Right atrium auricular region (tissue), 2 donors: ENCODE measurements at regions not wholly inside any gene's neighbourhood (a gene's known extent, or its start where the extent isn't known, plus 50 kb on each side); places are given as distances from the start of the nearest gene placed in this dataset.

Experiments
- DNase-seq: peaks from one replicate; pipeline ENCODE4 v3.0.0-alpha.2; 2019; ENCODE audit warnings: low spot score
- H3K27ac ChIP-seq, 2 donors: fragments of 200-600 bp; sonication (generic); 1 replicate in 1 of 2; 2 replicates in 1 of 2; pipeline ENCODE4 v1.5.1; 2016 to 2019
- H3K27me3 ChIP-seq, 2 donors: fragments of 200-600 bp; sonication (generic); one replicate each; pipeline versions ENCODE4 v1.5.1 to v1.6.0; 2017 to 2019
- H3K36me3 ChIP-seq: fragments of 200-600 bp; sonication (generic); one replicate; pipeline ENCODE4 v1.5.1; 2016
- H3K4me1 ChIP-seq, 2 donors: fragments of 200-600 bp; sonication (generic); one replicate each; pipeline versions ENCODE4 v1.5.1 to v1.6.0; 2017 to 2019
- H3K4me3 ChIP-seq, 2 donors: fragments of 200-600 bp; sonication (generic); 1 replicate in 1 of 2; 2 replicates in 1 of 2; pipeline ENCODE4 v1.5.1; 2017 to 2019; ENCODE audit warnings: mild to moderate bottlenecking in 1 of 2, moderate library complexity in 1 of 2
- H3K9me3 ChIP-seq, 2 donors: fragments of 200-600 bp; sonication (generic); one replicate each; pipeline ENCODE4 v1.5.1; 2019
- TF ChIP-seq, protein P1 (sequence below), 2 donors: fragments of 200-600 bp; sonication (generic); IDR thresholded peaks; one replicate each; pipeline ENCODE4 v1.5.1; 2019; ENCODE audit warnings: antibody characterized with exemption in 2 of 2

DNA sequence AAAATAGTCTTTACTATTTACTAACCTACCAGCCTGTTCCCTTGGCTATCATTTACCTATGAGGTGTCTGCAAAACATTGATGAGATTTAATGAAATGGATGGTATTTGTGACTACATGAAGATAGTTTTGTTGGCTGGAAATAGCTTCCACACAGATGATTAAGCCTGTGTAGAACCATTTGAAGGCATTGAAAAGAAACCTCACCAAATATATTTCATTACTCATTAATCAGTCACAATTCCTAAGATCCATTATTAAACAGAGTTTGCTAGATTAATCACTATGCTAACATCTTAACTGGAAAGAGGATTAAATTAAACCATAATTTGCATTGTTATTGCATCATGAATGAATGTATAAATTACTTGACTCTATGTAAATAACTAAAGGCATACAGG lies 560.3 kb downstream of the BMP2 start:
- no peaks in the 10 kb centered on the region for H3K27me3 ChIP-seq
- no peak for DNase-seq
- no peak overlapping the region for H3K4me3 ChIP-seq
- H3K27ac ChIP-seq: no peak overlapping the region
- no peaks in the 10 kb centered on the region for H3K4me1 ChIP-seq
- TF ChIP-seq, protein P1, sequence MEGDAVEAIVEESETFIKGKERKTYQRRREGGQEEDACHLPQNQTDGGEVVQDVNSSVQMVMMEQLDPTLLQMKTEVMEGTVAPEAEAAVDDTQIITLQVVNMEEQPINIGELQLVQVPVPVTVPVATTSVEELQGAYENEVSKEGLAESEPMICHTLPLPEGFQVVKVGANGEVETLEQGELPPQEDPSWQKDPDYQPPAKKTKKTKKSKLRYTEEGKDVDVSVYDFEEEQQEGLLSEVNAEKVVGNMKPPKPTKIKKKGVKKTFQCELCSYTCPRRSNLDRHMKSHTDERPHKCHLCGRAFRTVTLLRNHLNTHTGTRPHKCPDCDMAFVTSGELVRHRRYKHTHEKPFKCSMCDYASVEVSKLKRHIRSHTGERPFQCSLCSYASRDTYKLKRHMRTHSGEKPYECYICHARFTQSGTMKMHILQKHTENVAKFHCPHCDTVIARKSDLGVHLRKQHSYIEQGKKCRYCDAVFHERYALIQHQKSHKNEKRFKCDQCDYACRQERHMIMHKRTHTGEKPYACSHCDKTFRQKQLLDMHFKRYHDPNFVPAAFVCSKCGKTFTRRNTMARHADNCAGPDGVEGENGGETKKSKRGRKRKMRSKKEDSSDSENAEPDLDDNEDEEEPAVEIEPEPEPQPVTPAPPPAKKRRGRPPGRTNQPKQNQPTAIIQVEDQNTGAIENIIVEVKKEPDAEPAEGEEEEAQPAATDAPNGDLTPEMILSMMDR (IDR thresholded peaks at IDR 0.05): no peak
- H3K9me3 ChIP-seq: no peaks in the 10 kb centered on the region
- no peaks in the 10 kb centered on the region for H3K36me3 ChIP-seq

DNA sequence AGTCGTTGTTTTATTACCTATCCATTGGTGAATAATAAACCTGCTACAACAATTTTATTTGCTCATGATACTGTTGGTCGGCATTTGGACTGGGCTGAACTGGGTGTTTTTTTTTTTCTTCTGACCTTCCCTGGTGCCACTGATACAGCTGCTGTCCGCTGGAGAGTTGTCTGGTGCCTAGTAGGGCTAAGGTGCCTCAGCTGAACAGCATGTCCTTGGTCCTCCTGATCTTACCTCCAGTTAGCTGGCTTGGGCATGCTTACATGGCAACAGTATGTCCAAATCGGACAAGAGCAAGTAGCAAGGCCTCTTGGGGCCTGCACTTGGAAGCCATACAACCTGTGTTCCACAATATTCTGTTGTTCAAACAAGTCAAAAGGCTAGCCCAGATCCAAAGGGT lies 563.4 kb downstream of the BMP2 start:
- H3K4me3 ChIP-seq: no peak overlapping the region
- H3K4me1 ChIP-seq: no peaks in the 10 kb centered on the region
- TF ChIP-seq, protein P1 (IDR thresholded peaks at IDR 0.05): no peak
- H3K9me3 ChIP-seq: no peaks in the 10 kb centered on the region
- no peak overlapping the region for H3K27ac ChIP-seq
- no peaks in the 10 kb centered on the region for H3K27me3 ChIP-seq
- no peak for DNase-seq
- no peaks in the 10 kb centered on the region for H3K36me3 ChIP-seq

DNA sequence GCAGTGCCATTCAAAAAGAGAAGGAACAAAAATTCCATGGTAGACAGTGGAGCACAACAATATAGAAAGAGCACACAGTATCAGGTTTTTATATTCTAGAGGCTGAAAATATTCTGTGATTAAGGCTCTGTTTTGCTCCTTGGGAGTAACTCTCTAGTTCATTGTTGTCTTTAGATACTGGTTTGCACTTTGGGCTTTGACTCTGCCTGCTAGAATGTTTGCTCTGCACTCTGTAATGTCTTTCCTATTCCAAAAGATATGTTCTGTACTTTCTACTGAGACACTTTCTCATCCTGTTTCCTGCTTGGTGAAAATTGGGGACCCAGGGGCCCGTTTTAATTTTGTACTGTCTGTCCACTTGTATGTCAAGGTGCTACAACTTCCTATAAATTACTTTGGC lies 564.7 kb downstream of the BMP2 start:
- TF ChIP-seq, protein P1 (IDR thresholded peaks at IDR 0.05): no peak
- no peaks in the 10 kb centered on the region for H3K9me3 ChIP-seq
- no peak overlapping the region for H3K27ac ChIP-seq

DNA sequence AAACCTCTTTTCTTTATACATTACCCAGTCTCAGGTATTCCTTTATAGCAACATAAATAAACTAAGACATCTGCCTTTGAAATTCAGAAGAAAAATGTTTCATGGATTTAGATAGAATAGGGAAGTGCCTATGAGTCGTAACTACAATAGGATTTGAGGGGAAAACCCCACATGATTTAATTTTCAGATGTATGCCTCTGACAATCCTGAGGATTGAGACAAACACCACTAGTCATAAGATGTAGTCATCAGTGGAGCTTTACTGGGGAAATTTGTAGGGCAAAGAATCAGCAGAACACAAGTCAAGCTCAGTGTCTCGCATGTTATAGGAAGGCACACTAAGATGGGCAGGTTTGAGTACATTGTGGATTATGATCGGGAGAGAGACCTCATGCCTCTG lies 566.4 kb downstream of the BMP2 start:
- Histone ChIP-seq H3K9me3 (no peaks in the 10 kb centered on the region), H3K27me3 (no peaks in the 10 kb centered on the region), H3K36me3 (no peaks in the 10 kb centered on the region), H3K27ac (no peak overlapping the region), H3K4me1 (no peaks in the 10 kb centered on the region), H3K4me3 (no peak overlapping the region)
- no peak for DNase-seq
- TF ChIP-seq, protein P1 (IDR thresholded peaks at IDR 0.05): no peak

More for the DNA sequence above, 564.7 kb downstream of the BMP2 start:
- Histone ChIP-seq H3K4me1 (no peaks in the 10 kb centered on the region), H3K36me3 (no peaks in the 10 kb centered on the region), H3K27me3 (no peaks in the 10 kb centered on the region), H3K4me3 (no peak overlapping the region)
- no peak for DNase-seq

DNA sequence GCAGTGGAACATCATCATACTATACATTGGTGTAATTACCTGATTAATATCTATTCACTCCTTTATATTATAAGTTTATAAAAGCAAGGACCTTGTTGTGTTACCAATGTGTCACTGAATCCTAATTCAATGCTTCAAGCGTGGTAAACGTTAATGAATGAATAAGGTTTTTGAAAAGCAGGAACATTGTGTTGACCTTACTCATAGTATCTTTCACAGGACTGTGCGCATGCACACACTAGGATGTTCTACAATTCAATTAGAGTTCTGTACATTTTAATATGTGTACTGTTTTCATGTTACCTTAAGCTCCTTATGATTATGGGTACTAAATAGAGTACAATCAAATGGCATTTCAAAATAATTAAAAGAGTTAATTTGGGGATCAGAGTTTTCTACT lies 578.5 kb downstream of the BMP2 start:
- no peak for DNase-seq
- TF ChIP-seq, protein P1 (IDR thresholded peaks at IDR 0.05): no peak
- H3K9me3 ChIP-seq: no peaks in the 10 kb centered on the region
- no peaks in the 10 kb centered on the region for H3K27me3 ChIP-seq
- no peaks in the 10 kb centered on the region for H3K36me3 ChIP-seq
- H3K4me1 ChIP-seq: no peaks in the 10 kb centered on the region
- H3K4me3 ChIP-seq: no peak overlapping the region
- no peak overlapping the region for H3K27ac ChIP-seq

DNA sequence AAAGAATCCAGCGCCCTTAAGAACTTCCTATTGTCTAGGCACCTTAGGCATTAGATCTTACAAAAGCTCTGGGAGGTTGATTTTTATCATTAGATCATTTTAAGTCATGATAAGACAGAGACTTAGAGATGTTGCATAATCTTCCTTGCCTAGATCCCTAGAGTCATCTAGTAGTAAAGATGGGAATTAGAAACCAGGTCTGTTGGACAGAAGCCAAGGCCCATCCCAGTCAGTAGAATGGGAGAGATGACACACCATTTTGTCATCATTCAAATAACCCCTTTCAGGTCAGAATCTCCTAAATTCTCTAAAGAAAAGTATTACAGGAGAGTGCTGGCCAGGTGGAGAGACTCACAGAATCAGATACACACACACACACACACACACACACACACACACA lies 579.1 kb downstream of the BMP2 start:
- no peaks in the 10 kb centered on the region for H3K27me3 ChIP-seq
- DNase-seq: no peak
- TF ChIP-seq, protein P1 (IDR thresholded peaks at IDR 0.05): no peak

More for the DNA sequence above, 579.1 kb downstream of the BMP2 start:
- no peaks in the 10 kb centered on the region for H3K4me1 ChIP-seq
- H3K27ac ChIP-seq: no peak overlapping the region
- H3K4me3 ChIP-seq: no peak overlapping the region
- no peaks in the 10 kb centered on the region for H3K36me3 ChIP-seq
- H3K9me3 ChIP-seq: no peaks in the 10 kb centered on the region
